Left colon (tissue), 2 donors: ENCODE measurements at regions not wholly inside any gene's neighbourhood (a gene's known extent, or its start where the extent isn't known, plus 50 kb on each side); places are given as distances from the start of the nearest gene placed in this dataset.
A peak's percentile ranks its signal among the peaks of the same experiment; 100 is the strongest.

ENCODE experiments used
- ATAC-seq: fragments of 200-7000 bp; cut with Tn5 transposase; one replicate; pipeline ENCODE4 v1.9.1; 2020; ENCODE audit warnings: mild to moderate bottlenecking, moderate library complexity
- DNase-seq, 2 donors: peaks; one replicate each; pipeline ENCODE4 v3.0.0-alpha.2; 2020
- intact Hi-C, 2 donors: fragments of 100-400 bp; cut with DNase I in 1 of 2; cut with micrococcal nuclease in 1 of 2; formaldehyde crosslinking; loops; one replicate each; pipeline versions ENCODE4 v1.11.2 to v1.14.0; 2022; cut with DNase I, micrococcal nuclease
- donor health status: DM: no; HTN: no; CAD: no.
- donor health status: DM: yes; HTN: yes; CAD: no.

- ATAC-seq, result no peak
- intact Hi-C loops, result no loop called here
- DNase-seq, result no peak
Measured at GRCh38 chr3:194245975-194246561, 105.1 kb downstream of the CPN2 start.

- intact Hi-C loops, result no loop called here
- ATAC-seq, result no peak
- no peak for DNase-seq
Measured at GRCh38 chr3:194246709-194247349, 104.3 kb downstream of the CPN2 start.

- DNase-seq (no peak), ATAC-seq (no peak)
- intact Hi-C loops, result no loop called here
Measured at GRCh38 chr3:194247350-194247740, 103.8 kb downstream of the CPN2 start.

GRCh38 chr3:194249323-194250097 is 101.6 kb downstream of the CPN2 start:
- intact Hi-C loops, result no loop called here
- ATAC-seq (no peak), DNase-seq (no peak)

GRCh38 chr3:194250098-194251002 is 100.8 kb downstream of the CPN2 start:
- ATAC-seq, result peak; percentile 87
- intact Hi-C loops, result no loop called here
- DNase-seq, result peak; percentile 57 to 66

- DNase-seq (no peak), ATAC-seq (no peak)
- intact Hi-C loops, result no loop called here
Measured at GRCh38 chr3:194251007-194251406, 100.1 kb downstream of the CPN2 start.

GRCh38 chr3:194251461-194251860 is 99.7 kb downstream of the CPN2 start:
- DNase-seq (no peak), ATAC-seq (no peak)
- intact Hi-C loops, result no loop called here

- no peak for DNase-seq
- intact Hi-C loops, result no loop called here
- no peak for ATAC-seq
Measured at GRCh38 chr3:194251891-194252560, 99.1 kb downstream of the CPN2 start.

GRCh38 chr3:194253270-194253669 is 97.9 kb downstream of the CPN2 start:
- ATAC-seq, result no peak
- no peak for DNase-seq
- intact Hi-C loops, result no loop called here

GRCh38 chr3:194254040-194254439 is 97.1 kb downstream of the CPN2 start:
- no peak for DNase-seq
- intact Hi-C loops, result no loop called here
- ATAC-seq, result no peak

- peak; percentile 60 to 73 for DNase-seq
- intact Hi-C loops, result no loop called here
- peak; percentile 73 for ATAC-seq
Measured at GRCh38 chr3:194255252-194256039, 95.7 kb downstream of the CPN2 start.

GRCh38 chr3:194256040-194256945 is 94.8 kb downstream of the CPN2 start:
- no peak for ATAC-seq
- no peak for DNase-seq
- intact Hi-C loops, result no loop called here

GRCh38 chr3:194257151-194257621 is 93.9 kb downstream of the CPN2 start:
- ATAC-seq (no peak), DNase-seq (no peak)
- intact Hi-C loops, result no loop called here

GRCh38 chr3:194257916-194258668 is 93.0 kb downstream of the CPN2 start:
- DNase-seq (no peak), ATAC-seq (no peak)
- intact Hi-C loops, result no loop called here

GRCh38 chr3:194259982-194260766 is 91.0 kb downstream of the CPN2 start:
- peak in 1 of 2 donors; percentile 8 for DNase-seq
- no peak for ATAC-seq
- intact Hi-C loops, result loop anchor here in 1 of 2 donors (10.0 kb wide), 1 partner anchor 115 kb away; no protein-coding TSS in a partner anchor
